ENCODE measurements at regions not wholly inside any gene's neighbourhood (a gene's known extent, or its start where the extent isn't known, plus 50 kb on each side); places are given as distances from the start of the nearest gene placed in this dataset.

- Histone ChIP-seq H3K9ac (ENCODE audit: control insufficient read depth, extremely low read depth, insufficient read depth, low read length) (no peak overlapping the region), H3K27ac (ENCODE audit: control insufficient read depth, insufficient read depth, low read length) (no peak overlapping the region), H3K27me3 (ENCODE audit: control insufficient read depth, extremely low read depth, insufficient read depth, low read length) (no peaks in the 10 kb centered on the region), H4K20me1 (ENCODE audit: control insufficient read depth, extremely low read depth, insufficient read depth, low read length) (no peaks in the 10 kb centered on the region), H2AFZ (ENCODE audit: control insufficient read depth, low read length) (no peak overlapping the region), H3K9me1 (ENCODE audit: control insufficient read depth, extremely low read depth, insufficient read depth, low read length) (no peaks in the 10 kb centered on the region), H3K4me2 (ENCODE audit: control insufficient read depth, extremely low read depth, insufficient read depth, low read depth, low read length) (no peak overlapping the region), H3K36me3 (ENCODE audit: control insufficient read depth in 2 of 2, extremely low read depth in 1 of 2, insufficient read depth in 2 of 2, low read length in 2 of 2) (no peaks in the 10 kb centered on the region), H3K4me1 (ENCODE audit: control insufficient read depth, extremely low read depth, insufficient read depth, low read length) (no peaks in the 10 kb centered on the region), H3K9me3 (ENCODE audit: control insufficient read depth, low read depth, low read length) (no peaks in the 10 kb centered on the region), H3K79me2 (ENCODE audit: control insufficient read depth, insufficient read depth, low read length) (no peaks in the 10 kb centered on the region), H3K4me3 (ENCODE audit: control insufficient read depth in 2 of 3, extremely low read depth in 1 of 3, insufficient read depth in 2 of 3, low read depth in 1 of 3, low read length in 3 of 3) (no peak overlapping the region)
- no peak for TF ChIP-seq EZH2 (IDR thresholded peaks at IDR 0.05; ENCODE audit: low read length)
- no peak for TF ChIP-seq CTCF (optimal IDR thresholded peaks at IDR 0.05 in 1 of 3, IDR thresholded peaks at IDR 0.05 in 1 of 3, conservative IDR thresholded peaks at IDR 0.05 in 1 of 3; ENCODE audit: extremely low read depth in 1 of 3, insufficient read depth in 2 of 3, low read length in 3 of 3)
- no peak for DNase-seq (ENCODE audit: low read depth, low spot score)
- FAIRE-seq = no peak
- dilution Hi-C loops (cut with MboI; ENCODE audit: extremely low pct_ligation_motif_present, low sequenced_read_pairs) = no loop called here
Observed at GRCh38 chr6:77397561-77397960, 65.7 kb downstream of the HTR1B start.

GRCh38 chr6:77389402-77389801 is 73.9 kb downstream of the HTR1B start:
- TF ChIP-seq CTCF (optimal IDR thresholded peaks at IDR 0.05 in 1 of 3, IDR thresholded peaks at IDR 0.05 in 1 of 3, conservative IDR thresholded peaks at IDR 0.05 in 1 of 3; ENCODE audit: extremely low read depth in 1 of 3, insufficient read depth in 2 of 3, low read length in 3 of 3) = no peak
- TF ChIP-seq EZH2 (IDR thresholded peaks at IDR 0.05; ENCODE audit: low read length) = no peak
- H2AFZ ChIP-seq (ENCODE audit: control insufficient read depth, low read length) = no peak overlapping the region
- no peak overlapping the region for H3K27ac ChIP-seq (ENCODE audit: control insufficient read depth, insufficient read depth, low read length)
- H3K4me3 ChIP-seq (ENCODE audit: control insufficient read depth in 2 of 3, extremely low read depth in 1 of 3, insufficient read depth in 2 of 3, low read depth in 1 of 3, low read length in 3 of 3) = no peak overlapping the region
- no peaks in the 10 kb centered on the region for H3K4me1 ChIP-seq (ENCODE audit: control insufficient read depth, extremely low read depth, insufficient read depth, low read length)
- no peaks in the 10 kb centered on the region for H3K9me3 ChIP-seq (ENCODE audit: control insufficient read depth, low read depth, low read length)
- H3K9me1 ChIP-seq (ENCODE audit: control insufficient read depth, extremely low read depth, insufficient read depth, low read length) = no peaks in the 10 kb centered on the region
- H3K79me2 ChIP-seq (ENCODE audit: control insufficient read depth, insufficient read depth, low read length) = no peaks in the 10 kb centered on the region
- H3K27me3 ChIP-seq (ENCODE audit: control insufficient read depth, extremely low read depth, insufficient read depth, low read length) = no peaks in the 10 kb centered on the region
- H3K36me3 ChIP-seq (ENCODE audit: control insufficient read depth in 2 of 2, extremely low read depth in 1 of 2, insufficient read depth in 2 of 2, low read length in 2 of 2) = no peaks in the 10 kb centered on the region
- DNase-seq (ENCODE audit: low read depth, low spot score) (no peak), FAIRE-seq (no peak)
- H4K20me1 ChIP-seq (ENCODE audit: control insufficient read depth, extremely low read depth, insufficient read depth, low read length) = no peaks in the 10 kb centered on the region
- no peak overlapping the region for H3K9ac ChIP-seq (ENCODE audit: control insufficient read depth, extremely low read depth, insufficient read depth, low read length)
- no peak overlapping the region for H3K4me2 ChIP-seq (ENCODE audit: control insufficient read depth, extremely low read depth, insufficient read depth, low read depth, low read length)
- dilution Hi-C loops (cut with MboI; ENCODE audit: extremely low pct_ligation_motif_present, low sequenced_read_pairs) = no loop called here

Data from keratinocyte (primary cell).